Neural progenitor cell (in vitro differentiated cells): ENCODE measurements at regions not wholly inside any gene's neighbourhood (a gene's known extent, or its start where the extent isn't known, plus 50 kb on each side); places are given as distances from the start of the nearest gene placed in this dataset.

ENCODE experiments used
- DNase-seq: peaks from one replicate; pipeline ENCODE4 v3.0.0-alpha.2; 2016; ENCODE audit warnings: low spot score
- H2AFZ ChIP-seq: fragments of 200-600 bp; sonication (generic); replicated peaks from 2 replicates; pipeline ENCODE4 v1.6.1; 2016; ENCODE audit warnings: antibody characterized with exemption
- H3F3A ChIP-seq: fragments of 200-600 bp; sonication (generic); 2 replicates; pipeline ENCODE4 v1.6.1; 2016; ENCODE audit warnings: antibody characterized with exemption, low read depth
- H3K27ac ChIP-seq: fragments of 200-600 bp; sonication (generic); 2 replicates; pipeline ENCODE4 v1.5.1; 2016; ENCODE audit warnings: mild to moderate bottlenecking
- H3K27me3 ChIP-seq: fragments of 200-600 bp; sonication (generic); 2 replicates; pipeline ENCODE4 v1.6.1; 2016; ENCODE audit warnings: mild to moderate bottlenecking, moderate library complexity
- H3K36me3 ChIP-seq: fragments of 200-600 bp; sonication (generic); 2 replicates; pipeline ENCODE4 v1.5.1; 2016
- H3K4me1 ChIP-seq: fragments of 200-600 bp; sonication (generic); 2 replicates; pipeline ENCODE4 v1.6.1; 2016; ENCODE audit warnings: mixed run types
- H3K4me2 ChIP-seq: fragments of 200-600 bp; sonication (generic); 2 replicates; pipeline ENCODE4 v1.6.1; 2016
- H3K4me3 ChIP-seq: fragments of 200-600 bp; sonication (generic); 2 replicates; pipeline ENCODE4 v1.5.1; 2016
- H3K79me2 ChIP-seq: fragments of 200-600 bp; sonication (generic); 2 replicates; pipeline ENCODE4 v1.6.1; 2016; ENCODE audit warnings: low read depth
- H3K9ac ChIP-seq: fragments of 200-600 bp; sonication (generic); 2 replicates; pipeline ENCODE4 v1.6.1; 2016
- H3K9me3 ChIP-seq: fragments of 200-600 bp; sonication (generic); 2 replicates; pipeline ENCODE4 v1.5.1; 2016; ENCODE audit warnings: low read depth
- H4K20me1 ChIP-seq: fragments of 200-600 bp; sonication (generic); 2 replicates; pipeline ENCODE4 v1.6.1; 2016; ENCODE audit warnings: low read depth
- H3K27ac Mint-ChIP-seq: 3 replicates; pipeline ENCODE4 v1.8.0; 2021; ENCODE audit warnings: mixed read lengths
- H3K27me3 Mint-ChIP-seq: 2 replicates; pipeline ENCODE4 v1.8.0; 2022; ENCODE audit warnings: low read depth, mild to moderate bottlenecking, inconsistent platforms, moderate library complexity, mixed read lengths; ENCODE audit not compliant: insufficient read depth
- H3K36me3 Mint-ChIP-seq: 3 replicates; pipeline ENCODE4 v1.8.0; 2021; ENCODE audit warnings: mixed read lengths
- H3K4me1 Mint-ChIP-seq: 3 replicates; pipeline ENCODE4 v1.8.0; 2021; ENCODE audit warnings: mixed read lengths
- H3K4me3 Mint-ChIP-seq: 3 replicates; pipeline ENCODE4 v1.8.0; 2021; ENCODE audit warnings: mild to moderate bottlenecking, moderate library complexity, mixed read lengths
- H3K9me3 Mint-ChIP-seq: 3 replicates; pipeline ENCODE4 v1.8.0; 2020; ENCODE audit warnings: mixed read lengths
- EZH2 ChIP-seq: fragments of 200-600 bp; sonication (generic); IDR thresholded peaks from 2 replicates; pipeline ENCODE4 v1.6.1; 2017; ENCODE audit warnings: antibody characterized with exemption, mild to moderate bottlenecking, moderate library complexity
- EZH2phosphoT487 ChIP-seq: fragments of 200-600 bp; sonication (generic); IDR thresholded peaks from 2 replicates; pipeline ENCODE4 v1.6.1; 2017; ENCODE audit warnings: antibody characterized with exemption
- TF ChIP-seq, protein P1 (sequence below): fragments of 200-600 bp; sonication (generic); IDR thresholded peaks from 2 replicates; pipeline ENCODE4 v1.5.1; 2017; ENCODE audit warnings: antibody characterized with exemption, mild to moderate bottlenecking

DNA sequence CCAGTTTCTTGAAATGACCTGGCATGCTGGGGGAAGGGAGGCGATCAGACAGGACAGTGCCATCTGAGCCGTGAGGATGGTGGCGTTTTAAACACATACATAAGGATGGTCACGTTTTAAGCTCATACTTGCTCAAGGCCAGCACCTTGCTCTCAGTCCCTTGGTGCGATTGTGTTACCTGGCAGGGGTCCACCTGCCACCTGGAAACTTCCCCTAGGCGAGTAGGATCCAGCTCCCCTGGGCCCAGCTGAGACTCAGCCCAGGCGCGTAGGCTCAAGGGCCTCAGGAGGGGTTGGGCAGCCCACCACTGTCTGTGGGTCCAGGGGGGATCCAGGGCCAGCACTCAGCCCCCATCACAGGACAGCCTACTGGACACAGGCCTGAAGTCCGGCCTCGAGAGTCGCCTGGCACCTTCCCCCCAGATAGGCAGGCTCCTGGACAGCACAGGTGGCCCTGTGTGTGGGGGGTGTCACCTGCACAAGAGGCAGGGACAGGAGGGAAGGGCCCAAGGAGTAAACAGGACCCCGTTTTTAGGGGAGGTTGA lies 185.8 kb downstream of the BRD1 start:
- H2AFZ ChIP-seq, result no peak overlapping the region
- H3K27ac Mint-ChIP-seq, result peak overlapping the region; percentile 41
- H3K9me3 ChIP-seq, result no peaks in the 10 kb centered on the region
- no peaks in the 10 kb centered on the region for H3K36me3 Mint-ChIP-seq
- no peaks in the 10 kb centered on the region for H3K36me3 ChIP-seq
- no peak overlapping the region for H3K27ac ChIP-seq
- no peaks in the 10 kb centered on the region for H3K79me2 ChIP-seq
- H3K27me3 ChIP-seq, result no peaks in the 10 kb centered on the region
- no peaks in the 10 kb centered on the region for H3F3A ChIP-seq
- H3K4me3 ChIP-seq, result no peak overlapping the region
- no peaks in the 10 kb centered on the region for H4K20me1 ChIP-seq
- H3K4me2 ChIP-seq, result no peak overlapping the region
- no peak for DNase-seq
- TF ChIP-seq, protein P1, sequence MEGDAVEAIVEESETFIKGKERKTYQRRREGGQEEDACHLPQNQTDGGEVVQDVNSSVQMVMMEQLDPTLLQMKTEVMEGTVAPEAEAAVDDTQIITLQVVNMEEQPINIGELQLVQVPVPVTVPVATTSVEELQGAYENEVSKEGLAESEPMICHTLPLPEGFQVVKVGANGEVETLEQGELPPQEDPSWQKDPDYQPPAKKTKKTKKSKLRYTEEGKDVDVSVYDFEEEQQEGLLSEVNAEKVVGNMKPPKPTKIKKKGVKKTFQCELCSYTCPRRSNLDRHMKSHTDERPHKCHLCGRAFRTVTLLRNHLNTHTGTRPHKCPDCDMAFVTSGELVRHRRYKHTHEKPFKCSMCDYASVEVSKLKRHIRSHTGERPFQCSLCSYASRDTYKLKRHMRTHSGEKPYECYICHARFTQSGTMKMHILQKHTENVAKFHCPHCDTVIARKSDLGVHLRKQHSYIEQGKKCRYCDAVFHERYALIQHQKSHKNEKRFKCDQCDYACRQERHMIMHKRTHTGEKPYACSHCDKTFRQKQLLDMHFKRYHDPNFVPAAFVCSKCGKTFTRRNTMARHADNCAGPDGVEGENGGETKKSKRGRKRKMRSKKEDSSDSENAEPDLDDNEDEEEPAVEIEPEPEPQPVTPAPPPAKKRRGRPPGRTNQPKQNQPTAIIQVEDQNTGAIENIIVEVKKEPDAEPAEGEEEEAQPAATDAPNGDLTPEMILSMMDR, result no peak
- TF ChIP-seq EZH2phosphoT487 (no peak), EZH2 (no peak)
- no peaks in the 10 kb centered on the region for H3K9me3 Mint-ChIP-seq
- H3K4me1 Mint-ChIP-seq, result peaks cover 9% of the 10 kb centered on the region
- H3K4me3 Mint-ChIP-seq, result no peak overlapping the region
- H3K9ac ChIP-seq, result no peak overlapping the region
- H3K27me3 Mint-ChIP-seq, result peaks cover 12% of the 10 kb centered on the region
- H3K4me1 ChIP-seq, result peaks cover 4% of the 10 kb centered on the region

DNA sequence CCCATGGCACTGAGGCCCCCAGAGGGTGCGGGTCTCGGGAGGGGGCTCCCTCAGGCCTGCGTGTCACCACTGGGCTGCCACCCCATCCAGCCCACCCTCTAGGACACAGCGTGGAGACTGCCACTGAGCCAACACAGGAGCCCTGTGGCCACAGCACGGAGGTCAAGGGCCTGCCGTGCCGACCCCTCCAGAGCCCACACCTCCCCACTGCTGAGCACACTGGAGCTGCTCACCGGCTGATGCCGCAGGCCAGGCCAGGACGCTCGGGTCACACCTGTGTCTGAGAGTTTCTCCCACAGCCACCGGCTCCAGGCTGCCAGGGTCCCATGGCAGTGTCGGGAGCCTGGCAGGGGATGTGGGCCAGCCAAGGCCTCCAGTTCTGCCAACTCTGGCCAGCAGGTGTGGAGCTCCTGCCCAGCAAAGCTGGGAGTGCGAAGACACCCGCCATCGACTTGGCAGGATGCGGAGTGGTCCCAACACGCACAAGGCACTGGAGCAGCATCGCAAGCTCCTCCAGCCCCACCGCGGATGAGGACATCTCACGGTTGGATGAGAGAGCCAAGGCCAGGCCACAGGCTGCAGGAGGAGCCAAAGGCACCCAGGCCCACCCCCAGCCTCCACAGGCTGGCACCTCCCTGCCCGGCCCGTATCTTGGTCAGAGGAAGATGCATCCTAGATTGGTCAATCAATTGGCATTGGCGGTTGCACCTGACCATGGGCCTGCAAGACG lies 187.1 kb downstream of the BRD1 start:
- no peaks in the 10 kb centered on the region for H3F3A ChIP-seq
- TF ChIP-seq EZH2, result no peak
- no peak overlapping the region for H3K9ac ChIP-seq
- no peaks in the 10 kb centered on the region for H3K9me3 ChIP-seq
- H3K27me3 ChIP-seq, result no peaks in the 10 kb centered on the region
- Mint-ChIP-seq H3K27ac (no peak overlapping the region), H3K4me1 (peaks cover 9% of the 10 kb centered on the region), H3K4me3 (no peak overlapping the region), H3K27me3 (peaks cover 11% of the 10 kb centered on the region), H3K36me3 (no peaks in the 10 kb centered on the region), H3K9me3 (no peaks in the 10 kb centered on the region)
- no peak overlapping the region for H3K4me3 ChIP-seq
- H2AFZ ChIP-seq, result no peak overlapping the region
- H3K79me2 ChIP-seq, result no peaks in the 10 kb centered on the region
- H3K4me2 ChIP-seq, result no peak overlapping the region
- peaks cover 4% of the 10 kb centered on the region for H3K4me1 ChIP-seq
- H3K36me3 ChIP-seq, result no peaks in the 10 kb centered on the region
- DNase-seq, result no peak
- no peaks in the 10 kb centered on the region for H4K20me1 ChIP-seq
- H3K27ac ChIP-seq, result no peak overlapping the region

DNA sequence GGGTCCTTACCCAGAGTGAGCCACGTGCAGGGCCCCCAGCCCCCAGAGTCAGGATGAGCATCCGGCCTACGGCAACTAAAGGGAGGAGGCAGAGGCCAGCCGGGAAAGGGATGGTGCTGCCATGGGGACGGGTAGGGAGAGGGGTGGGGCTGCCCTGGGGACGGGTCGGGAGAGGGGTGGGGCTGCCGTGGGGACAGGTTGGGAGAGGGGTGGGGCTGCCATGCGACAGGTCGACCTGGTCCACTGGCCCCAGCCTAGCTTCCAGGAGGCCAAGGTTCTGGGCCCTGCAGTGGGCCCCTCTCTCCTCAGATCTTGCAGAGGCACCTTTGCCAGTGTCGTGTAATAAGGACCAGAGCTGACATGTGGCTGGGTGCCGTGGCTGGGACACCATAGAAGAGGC lies 187.7 kb downstream of the BRD1 start:
- Histone ChIP-seq H3K4me1 (peaks cover 4% of the 10 kb centered on the region), H4K20me1 (no peaks in the 10 kb centered on the region), H3K4me2 (no peak overlapping the region), H3K79me2 (no peaks in the 10 kb centered on the region), H3K4me3 (no peak overlapping the region), H3K27ac (no peak overlapping the region), H3K27me3 (no peaks in the 10 kb centered on the region), H3K36me3 (no peaks in the 10 kb centered on the region), H3K9ac (no peak overlapping the region), H3K9me3 (no peaks in the 10 kb centered on the region), H3F3A (no peaks in the 10 kb centered on the region), H2AFZ (no peak overlapping the region)
- H3K4me1 Mint-ChIP-seq, result peaks cover 9% of the 10 kb centered on the region
- H3K27ac Mint-ChIP-seq, result no peak overlapping the region
- peaks cover 11% of the 10 kb centered on the region for H3K27me3 Mint-ChIP-seq
- DNase-seq, result no peak
- no peaks in the 10 kb centered on the region for H3K9me3 Mint-ChIP-seq
- no peaks in the 10 kb centered on the region for H3K36me3 Mint-ChIP-seq
- TF ChIP-seq, protein P1, result no peak
- no peak for TF ChIP-seq EZH2phosphoT487
- TF ChIP-seq EZH2, result no peak
- H3K4me3 Mint-ChIP-seq, result no peak overlapping the region

DNA sequence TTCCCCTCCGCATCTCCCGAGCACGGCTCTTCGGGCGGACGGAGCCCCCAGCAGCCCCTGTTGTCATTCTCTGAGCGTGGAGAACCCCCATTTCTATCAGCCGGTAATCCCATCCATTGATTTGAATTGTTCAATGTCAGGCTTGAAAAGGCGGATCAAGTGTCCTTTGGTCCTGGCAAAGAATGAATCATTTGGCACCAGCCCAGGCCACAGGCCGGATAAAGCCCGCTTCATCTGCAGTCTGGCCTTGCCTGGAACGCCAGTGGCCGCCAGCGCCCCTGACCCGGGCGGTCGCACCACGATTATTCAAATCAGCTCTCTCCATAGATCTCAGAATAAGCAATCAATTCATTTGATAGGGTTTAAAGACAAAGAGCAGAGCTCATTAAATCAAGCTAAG lies 188.9 kb downstream of the BRD1 start:
- Histone ChIP-seq H3K79me2 (no peaks in the 10 kb centered on the region), H3K36me3 (no peaks in the 10 kb centered on the region), H3K4me2 (no peak overlapping the region), H3K9ac (no peak overlapping the region), H3F3A (no peaks in the 10 kb centered on the region), H4K20me1 (no peaks in the 10 kb centered on the region), H2AFZ (no peak overlapping the region), H3K27ac (no peak overlapping the region), H3K9me3 (no peaks in the 10 kb centered on the region), H3K4me1 (peaks cover 4% of the 10 kb centered on the region), H3K27me3 (no peaks in the 10 kb centered on the region), H3K4me3 (no peak overlapping the region)
- no peak for TF ChIP-seq EZH2
- H3K4me1 Mint-ChIP-seq, result peaks cover 9% of the 10 kb centered on the region
- no peaks in the 10 kb centered on the region for H3K36me3 Mint-ChIP-seq
- peak; percentile 23 for DNase-seq
- H3K27ac Mint-ChIP-seq, result peak overlapping the region; percentile 34
- H3K27me3 Mint-ChIP-seq, result peaks cover 11% of the 10 kb centered on the region
- H3K9me3 Mint-ChIP-seq, result no peaks in the 10 kb centered on the region
- H3K4me3 Mint-ChIP-seq, result no peak overlapping the region
